Tibial nerve (tissue), 4 donors: ENCODE measurements at regions not wholly inside any gene's neighbourhood (a gene's known extent, or its start where the extent isn't known, plus 50 kb on each side); places are given as distances from the start of the nearest gene placed in this dataset.

Source experiments
- EP300 ChIP-seq, 2 donors: sonication (generic); formaldehyde crosslinking; IDR thresholded peaks; one replicate each; pipeline ENCODE4 v1.6.1; 2017; ENCODE audit warnings: antibody characterized with exemption in 2 of 2, mild to moderate bottlenecking in 1 of 2
- TF ChIP-seq, protein P1 (sequence below), 5 experiments: fragments of 200-600 bp in 3 of 5; fragments of 450-650 bp in 2 of 5; sonication (generic) in 3 of 5; IDR thresholded peaks; one replicate each; pipeline ENCODE4 v1.5.1; 2016 to 2019; ENCODE audit warnings: antibody characterized with exemption in 5 of 5, mild to moderate bottlenecking in 3 of 5, moderate library complexity in 2 of 5

DNA sequence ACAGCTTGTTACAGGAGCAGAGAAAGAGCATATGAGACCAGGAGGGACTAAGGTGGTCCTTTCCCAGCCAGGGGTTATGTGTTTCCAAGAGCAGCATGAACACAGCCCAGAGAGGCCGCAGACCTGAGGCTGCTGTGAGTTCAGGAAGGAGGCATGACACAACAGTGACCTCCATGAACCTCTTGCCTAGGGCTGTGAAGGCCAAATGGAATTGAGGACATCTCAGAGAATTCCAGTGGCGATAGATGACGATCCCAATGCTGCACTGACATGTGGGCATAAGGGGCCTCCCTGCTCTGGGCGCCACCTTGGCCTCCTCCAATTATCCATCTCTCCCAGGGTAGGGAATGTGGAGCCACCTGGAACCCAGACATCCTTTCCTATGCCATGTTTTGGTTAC lies 79.9 kb upstream of the FUCA2 start:
- TF ChIP-seq, protein P1, sequence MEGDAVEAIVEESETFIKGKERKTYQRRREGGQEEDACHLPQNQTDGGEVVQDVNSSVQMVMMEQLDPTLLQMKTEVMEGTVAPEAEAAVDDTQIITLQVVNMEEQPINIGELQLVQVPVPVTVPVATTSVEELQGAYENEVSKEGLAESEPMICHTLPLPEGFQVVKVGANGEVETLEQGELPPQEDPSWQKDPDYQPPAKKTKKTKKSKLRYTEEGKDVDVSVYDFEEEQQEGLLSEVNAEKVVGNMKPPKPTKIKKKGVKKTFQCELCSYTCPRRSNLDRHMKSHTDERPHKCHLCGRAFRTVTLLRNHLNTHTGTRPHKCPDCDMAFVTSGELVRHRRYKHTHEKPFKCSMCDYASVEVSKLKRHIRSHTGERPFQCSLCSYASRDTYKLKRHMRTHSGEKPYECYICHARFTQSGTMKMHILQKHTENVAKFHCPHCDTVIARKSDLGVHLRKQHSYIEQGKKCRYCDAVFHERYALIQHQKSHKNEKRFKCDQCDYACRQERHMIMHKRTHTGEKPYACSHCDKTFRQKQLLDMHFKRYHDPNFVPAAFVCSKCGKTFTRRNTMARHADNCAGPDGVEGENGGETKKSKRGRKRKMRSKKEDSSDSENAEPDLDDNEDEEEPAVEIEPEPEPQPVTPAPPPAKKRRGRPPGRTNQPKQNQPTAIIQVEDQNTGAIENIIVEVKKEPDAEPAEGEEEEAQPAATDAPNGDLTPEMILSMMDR (IDR thresholded peaks at IDR 0.05): no peak
- no peak for TF ChIP-seq EP300 (IDR thresholded peaks at IDR 0.05)
